SK-N-SH treated with all-trans-retinoic acid at 6 μM for 48 hours (cell line): ENCODE measurements at regions not wholly inside any gene's neighbourhood (a gene's known extent, or its start where the extent isn't known, plus 50 kb on each side); places are given as distances from the start of the nearest gene placed in this dataset.

ENCODE experiments used
- ATAC-seq: fragments of 200-7000 bp; cut with Tn5 transposase; 3 replicates; pipeline ENCODE4 v1.9.1; 2020; ENCODE audit warnings: mild to moderate bottlenecking, moderate library complexity
- ARNTL ChIP-seq: fragments of 450-650 bp; formaldehyde crosslinking; IDR thresholded peaks from 2 replicates; pipeline ENCODE4 v1.5.0; 2020; ENCODE audit warnings: low read depth, mild to moderate bottlenecking, moderate library complexity, borderline replicate concordance
- CSDC2 ChIP-seq: fragments of 250-450 bp; sonication (Bioruptor Pico); IDR thresholded peaks from 2 replicates; pipeline ENCODE4 v1.5.0; 2020; ENCODE audit warnings: mild to moderate bottlenecking, moderate library complexity
- ESRRG ChIP-seq: fragments of 250-450 bp; sonication (Bioruptor Pico); IDR thresholded peaks from 2 replicates; pipeline ENCODE4 v1.6.1; 2021; ENCODE audit warnings: mild to moderate bottlenecking
- ISL1 ChIP-seq: fragments of 250-450 bp; sonication (Bioruptor Pico); IDR thresholded peaks from 2 replicates; pipeline ENCODE4 v2.1.2; 2022; ENCODE audit warnings: mild to moderate bottlenecking, moderate library complexity
- OSR1 ChIP-seq: fragments of 250-450 bp; sonication (Bioruptor Pico); IDR thresholded peaks from 2 replicates; pipeline ENCODE4 v1.8.0; 2022; ENCODE audit warnings: moderate library complexity, mild to moderate bottlenecking, inconsistent platforms
- PPARA ChIP-seq: fragments of 250-450 bp; sonication (Bioruptor Pico); IDR thresholded peaks from 2 replicates; pipeline ENCODE4 v1.5.0; 2020; ENCODE audit warnings: mild to moderate bottlenecking, borderline replicate concordance
- RARB ChIP-seq: fragments of 250-450 bp; sonication (Bioruptor Pico); IDR thresholded peaks from 2 replicates; pipeline ENCODE4 v1.8.0; 2021; ENCODE audit warnings: mild to moderate bottlenecking, moderate library complexity
- SNAI2 ChIP-seq: fragments of 250-450 bp; sonication (Bioruptor Pico); IDR thresholded peaks from 2 replicates; pipeline ENCODE4 v1.5.0; 2020; ENCODE audit warnings: mild to moderate bottlenecking, moderate library complexity
- TCF4 ChIP-seq: fragments of 250-450 bp; sonication (Bioruptor Pico); IDR thresholded peaks from 2 replicates; pipeline ENCODE4 v1.8.0; 2021; ENCODE audit warnings: mild to moderate bottlenecking, moderate library complexity, borderline replicate concordance
- TOX ChIP-seq: fragments of 250-450 bp; sonication (Bioruptor Pico); IDR thresholded peaks from 2 replicates; pipeline ENCODE4 v1.8.0; 2021; ENCODE audit warnings: mild to moderate bottlenecking, moderate library complexity, borderline replicate concordance
- ZC3H10 ChIP-seq: fragments of 250-450 bp; sonication (Bioruptor Pico); IDR thresholded peaks from 2 replicates; pipeline ENCODE4 v1.5.1; 2021; ENCODE audit warnings: mild to moderate bottlenecking, moderate library complexity
- ZFP3 ChIP-seq: fragments of 250-450 bp; sonication (Bioruptor Pico); IDR thresholded peaks from 2 replicates; pipeline ENCODE4 v1.5.0; 2020; ENCODE audit warnings: mild to moderate bottlenecking, moderate library complexity
- ZFP30 ChIP-seq: fragments of 450-650 bp; formaldehyde crosslinking; IDR thresholded peaks from 2 replicates; pipeline ENCODE4 v1.5.0; 2022; ENCODE audit warnings: mild to moderate bottlenecking, moderate library complexity
- ZNF565 ChIP-seq: fragments of 450-650 bp; formaldehyde crosslinking; conservative IDR thresholded peaks from 2 replicates; pipeline ENCODE4 v1.5.0; 2020; ENCODE audit warnings: low read depth, mild to moderate bottlenecking, moderate library complexity
- ZNF70 ChIP-seq: fragments of 450-650 bp; formaldehyde crosslinking; IDR thresholded peaks from 2 replicates; pipeline ENCODE4 v1.5.0; 2020; ENCODE audit warnings: mild to moderate bottlenecking, moderate library complexity
- ZNF8 ChIP-seq: fragments of 450-650 bp; formaldehyde crosslinking; IDR thresholded peaks from 2 replicates; pipeline ENCODE4 v1.5.0; 2020; ENCODE audit warnings: mild to moderate bottlenecking, moderate library complexity
- TF ChIP-seq, protein P1 (sequence below): fragments of 250-450 bp; sonication (Bioruptor Pico); IDR thresholded peaks from 2 replicates; pipeline ENCODE4 v1.8.0; 2020; ENCODE audit warnings: mild to moderate bottlenecking, moderate library complexity, borderline replicate concordance
- TF ChIP-seq, protein P2 (sequence below): fragments of 250-450 bp; sonication (Bioruptor Pico); IDR thresholded peaks from 2 replicates; pipeline ENCODE4 v1.5.0; 2020; ENCODE audit warnings: mild to moderate bottlenecking, moderate library complexity
- TF ChIP-seq, protein P3 (sequence below): fragments of 250-450 bp; sonication (Bioruptor Pico); IDR thresholded peaks from 2 replicates; pipeline ENCODE4 v1.8.0; 2021; ENCODE audit warnings: low read depth, mild to moderate bottlenecking, moderate library complexity, borderline replicate concordance
- TF ChIP-seq, protein P4 (sequence below): fragments of 250-450 bp; sonication (Bioruptor Pico); IDR thresholded peaks from 2 replicates; pipeline ENCODE4 v1.5.1; 2020; ENCODE audit warnings: low read depth, mild to moderate bottlenecking, moderate library complexity
- TF ChIP-seq, protein P5 (sequence below): fragments of 250-450 bp; sonication (Bioruptor Pico); IDR thresholded peaks from 2 replicates; pipeline ENCODE4 v1.5.1; 2021; ENCODE audit warnings: mild to moderate bottlenecking, moderate library complexity

DNA sequence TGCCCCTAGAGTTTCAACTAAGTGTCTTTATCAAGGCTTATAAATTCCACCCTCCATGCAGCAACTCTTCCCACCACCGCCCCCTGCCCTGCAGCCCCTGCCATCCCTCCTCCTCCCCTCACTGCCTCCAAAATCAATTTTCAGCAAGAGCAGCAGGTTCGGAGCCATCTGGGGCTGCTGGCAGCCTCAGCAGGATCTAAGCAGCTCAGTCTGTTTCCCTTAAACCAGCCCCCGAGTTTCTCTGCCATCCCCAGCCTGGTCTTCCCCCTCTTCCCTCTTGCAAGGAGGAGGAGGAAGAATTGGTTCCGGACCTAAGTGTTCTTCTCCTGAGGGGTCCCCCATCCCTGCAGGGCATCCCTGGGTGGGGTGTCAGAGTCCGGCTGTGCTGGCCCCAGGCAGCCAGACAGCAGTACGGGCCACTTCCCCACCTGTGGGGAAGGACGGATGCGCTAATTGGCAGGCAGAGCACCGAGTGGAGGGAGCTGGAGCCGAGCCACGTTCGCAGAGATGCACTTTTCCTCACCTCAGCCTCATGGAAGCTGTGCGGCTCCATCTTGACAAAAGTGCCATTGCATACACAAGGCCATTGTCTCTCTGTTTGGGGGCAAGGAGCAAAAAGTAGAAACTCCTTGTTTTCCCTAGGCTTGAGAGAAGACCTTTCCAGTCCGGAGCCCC, 189.3 kb downstream of the KCNA5 start:
- TF ChIP-seq ZNF70 (CRISPR knock-in tag) (no peak), ZC3H10 (CRISPR knock-in tag) (no peak), TOX (CRISPR knock-in tag) (no peak), CSDC2 (CRISPR knock-in tag) (no peak), ZNF565 (no peak), RARB (CRISPR knock-in tag) (no peak)
- TF ChIP-seq, protein P1, sequence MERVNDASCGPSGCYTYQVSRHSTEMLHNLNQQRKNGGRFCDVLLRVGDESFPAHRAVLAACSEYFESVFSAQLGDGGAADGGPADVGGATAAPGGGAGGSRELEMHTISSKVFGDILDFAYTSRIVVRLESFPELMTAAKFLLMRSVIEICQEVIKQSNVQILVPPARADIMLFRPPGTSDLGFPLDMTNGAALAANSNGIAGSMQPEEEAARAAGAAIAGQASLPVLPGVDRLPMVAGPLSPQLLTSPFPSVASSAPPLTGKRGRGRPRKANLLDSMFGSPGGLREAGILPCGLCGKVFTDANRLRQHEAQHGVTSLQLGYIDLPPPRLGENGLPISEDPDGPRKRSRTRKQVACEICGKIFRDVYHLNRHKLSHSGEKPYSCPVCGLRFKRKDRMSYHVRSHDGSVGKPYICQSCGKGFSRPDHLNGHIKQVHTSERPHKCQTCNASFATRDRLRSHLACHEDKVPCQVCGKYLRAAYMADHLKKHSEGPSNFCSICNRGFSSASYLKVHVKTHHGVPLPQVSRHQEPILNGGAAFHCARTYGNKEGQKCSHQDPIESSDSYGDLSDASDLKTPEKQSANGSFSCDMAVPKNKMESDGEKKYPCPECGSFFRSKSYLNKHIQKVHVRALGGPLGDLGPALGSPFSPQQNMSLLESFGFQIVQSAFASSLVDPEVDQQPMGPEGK (CRISPR knock-in tag), result no peak
- ATAC-seq, result no peak

DNA sequence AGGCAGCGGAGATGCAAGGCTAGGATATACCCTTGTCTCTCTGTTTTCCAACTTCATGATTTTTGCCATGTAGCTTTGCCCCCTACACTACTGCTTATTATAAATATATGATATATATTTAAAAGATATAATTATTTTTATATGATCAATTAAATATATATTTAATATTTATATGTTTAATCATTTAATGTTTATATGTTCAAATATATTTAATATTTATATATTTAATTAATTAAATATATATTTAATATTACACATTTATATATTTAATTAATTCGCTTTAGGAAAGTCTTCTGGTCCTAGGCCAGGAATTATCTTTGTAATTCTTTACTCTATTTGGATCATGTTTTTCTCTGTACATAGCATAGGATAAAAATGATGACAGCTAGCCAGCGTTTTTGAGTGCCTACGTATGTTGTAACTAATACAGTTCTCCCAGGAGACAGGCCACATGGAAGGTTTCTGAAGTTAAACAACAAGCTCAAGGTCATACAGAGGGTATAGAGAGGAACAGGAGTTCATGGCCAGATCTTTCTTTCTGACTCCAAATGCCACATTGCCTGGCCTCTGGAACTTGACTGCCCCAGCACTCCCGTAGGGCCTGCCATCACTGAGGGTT, 192.5 kb downstream of the KCNA5 start:
- ATAC-seq, result no peak

DNA sequence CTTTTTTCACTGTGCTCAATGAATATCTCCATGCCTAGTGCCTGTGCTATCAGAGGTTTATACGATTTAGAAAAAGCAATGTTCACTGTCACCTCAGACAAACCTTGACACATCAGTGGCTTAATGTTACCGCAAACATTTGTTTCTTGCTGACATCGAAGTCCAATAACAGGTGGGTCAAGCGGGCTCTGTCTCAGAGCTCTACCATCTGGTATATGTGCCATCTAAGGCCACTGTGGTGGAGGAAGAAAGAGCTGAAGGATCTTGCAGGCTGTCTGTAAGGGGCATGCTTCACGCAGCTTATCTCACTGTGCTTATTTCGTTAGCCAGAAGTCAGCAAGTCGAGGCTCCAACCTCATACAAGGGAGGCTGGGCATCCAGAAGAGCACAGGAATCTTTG, 189.5 kb upstream of the NTF3 start:
- TF ChIP-seq ZNF70 (CRISPR knock-in tag), result no peak
- no peak for TF ChIP-seq ISL1
- no peak for TF ChIP-seq OSR1 (CRISPR knock-in tag)
- TF ChIP-seq TCF4 (CRISPR knock-in tag), result no peak
- TF ChIP-seq, protein P2, sequence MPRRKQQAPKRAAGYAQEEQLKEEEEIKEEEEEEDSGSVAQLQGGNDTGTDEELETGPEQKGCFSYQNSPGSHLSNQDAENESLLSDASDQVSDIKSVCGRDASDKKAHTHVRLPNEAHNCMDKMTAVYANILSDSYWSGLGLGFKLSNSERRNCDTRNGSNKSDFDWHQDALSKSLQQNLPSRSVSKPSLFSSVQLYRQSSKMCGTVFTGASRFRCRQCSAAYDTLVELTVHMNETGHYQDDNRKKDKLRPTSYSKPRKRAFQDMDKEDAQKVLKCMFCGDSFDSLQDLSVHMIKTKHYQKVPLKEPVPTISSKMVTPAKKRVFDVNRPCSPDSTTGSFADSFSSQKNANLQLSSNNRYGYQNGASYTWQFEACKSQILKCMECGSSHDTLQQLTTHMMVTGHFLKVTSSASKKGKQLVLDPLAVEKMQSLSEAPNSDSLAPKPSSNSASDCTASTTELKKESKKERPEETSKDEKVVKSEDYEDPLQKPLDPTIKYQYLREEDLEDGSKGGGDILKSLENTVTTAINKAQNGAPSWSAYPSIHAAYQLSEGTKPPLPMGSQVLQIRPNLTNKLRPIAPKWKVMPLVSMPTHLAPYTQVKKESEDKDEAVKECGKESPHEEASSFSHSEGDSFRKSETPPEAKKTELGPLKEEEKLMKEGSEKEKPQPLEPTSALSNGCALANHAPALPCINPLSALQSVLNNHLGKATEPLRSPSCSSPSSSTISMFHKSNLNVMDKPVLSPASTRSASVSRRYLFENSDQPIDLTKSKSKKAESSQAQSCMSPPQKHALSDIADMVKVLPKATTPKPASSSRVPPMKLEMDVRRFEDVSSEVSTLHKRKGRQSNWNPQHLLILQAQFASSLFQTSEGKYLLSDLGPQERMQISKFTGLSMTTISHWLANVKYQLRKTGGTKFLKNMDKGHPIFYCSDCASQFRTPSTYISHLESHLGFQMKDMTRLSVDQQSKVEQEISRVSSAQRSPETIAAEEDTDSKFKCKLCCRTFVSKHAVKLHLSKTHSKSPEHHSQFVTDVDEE (CRISPR knock-in tag), result no peak
- TF ChIP-seq ZNF565, result no peak
- no peak for TF ChIP-seq ZNF8 (CRISPR knock-in tag)
- TF ChIP-seq TOX (CRISPR knock-in tag), result no peak
- TF ChIP-seq SNAI2 (CRISPR knock-in tag), result no peak
- TF ChIP-seq RARB (CRISPR knock-in tag), result no peak
- TF ChIP-seq ZFP3 (CRISPR knock-in tag), result no peak
- TF ChIP-seq, protein P1 (CRISPR knock-in tag), result no peak
- TF ChIP-seq ARNTL (CRISPR knock-in tag), result no peak
- no peak for TF ChIP-seq ZFP30 (CRISPR knock-in tag)
- TF ChIP-seq, protein P3, sequence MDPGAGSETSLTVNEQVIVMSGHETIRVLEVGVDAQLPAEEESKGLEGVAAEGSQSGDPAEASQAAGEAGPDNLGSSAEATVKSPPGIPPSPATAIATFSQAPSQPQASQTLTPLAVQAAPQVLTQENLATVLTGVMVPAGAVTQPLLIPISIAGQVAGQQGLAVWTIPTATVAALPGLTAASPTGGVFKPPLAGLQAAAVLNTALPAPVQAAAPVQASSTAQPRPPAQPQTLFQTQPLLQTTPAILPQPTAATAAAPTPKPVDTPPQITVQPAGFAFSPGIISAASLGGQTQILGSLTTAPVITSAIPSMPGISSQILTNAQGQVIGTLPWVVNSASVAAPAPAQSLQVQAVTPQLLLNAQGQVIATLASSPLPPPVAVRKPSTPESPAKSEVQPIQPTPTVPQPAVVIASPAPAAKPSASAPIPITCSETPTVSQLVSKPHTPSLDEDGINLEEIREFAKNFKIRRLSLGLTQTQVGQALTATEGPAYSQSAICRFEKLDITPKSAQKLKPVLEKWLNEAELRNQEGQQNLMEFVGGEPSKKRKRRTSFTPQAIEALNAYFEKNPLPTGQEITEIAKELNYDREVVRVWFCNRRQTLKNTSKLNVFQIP (CRISPR knock-in tag), result no peak
- no peak for TF ChIP-seq PPARA (CRISPR knock-in tag)
- TF ChIP-seq ESRRG (CRISPR knock-in tag), result no peak
- TF ChIP-seq, protein P4, sequence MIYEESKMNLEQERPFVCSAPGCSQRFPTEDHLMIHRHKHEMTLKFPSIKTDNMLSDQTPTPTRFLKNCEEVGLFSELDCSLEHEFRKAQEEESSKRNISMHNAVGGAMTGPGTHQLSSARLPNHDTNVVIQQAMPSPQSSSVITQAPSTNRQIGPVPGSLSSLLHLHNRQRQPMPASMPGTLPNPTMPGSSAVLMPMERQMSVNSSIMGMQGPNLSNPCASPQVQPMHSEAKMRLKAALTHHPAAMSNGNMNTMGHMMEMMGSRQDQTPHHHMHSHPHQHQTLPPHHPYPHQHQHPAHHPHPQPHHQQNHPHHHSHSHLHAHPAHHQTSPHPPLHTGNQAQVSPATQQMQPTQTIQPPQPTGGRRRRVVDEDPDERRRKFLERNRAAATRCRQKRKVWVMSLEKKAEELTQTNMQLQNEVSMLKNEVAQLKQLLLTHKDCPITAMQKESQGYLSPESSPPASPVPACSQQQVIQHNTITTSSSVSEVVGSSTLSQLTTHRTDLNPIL (CRISPR knock-in tag), result no peak
- ATAC-seq, result no peak

More for the DNA sequence above, 192.5 kb downstream of the KCNA5 start:
- TF ChIP-seq, protein P5, sequence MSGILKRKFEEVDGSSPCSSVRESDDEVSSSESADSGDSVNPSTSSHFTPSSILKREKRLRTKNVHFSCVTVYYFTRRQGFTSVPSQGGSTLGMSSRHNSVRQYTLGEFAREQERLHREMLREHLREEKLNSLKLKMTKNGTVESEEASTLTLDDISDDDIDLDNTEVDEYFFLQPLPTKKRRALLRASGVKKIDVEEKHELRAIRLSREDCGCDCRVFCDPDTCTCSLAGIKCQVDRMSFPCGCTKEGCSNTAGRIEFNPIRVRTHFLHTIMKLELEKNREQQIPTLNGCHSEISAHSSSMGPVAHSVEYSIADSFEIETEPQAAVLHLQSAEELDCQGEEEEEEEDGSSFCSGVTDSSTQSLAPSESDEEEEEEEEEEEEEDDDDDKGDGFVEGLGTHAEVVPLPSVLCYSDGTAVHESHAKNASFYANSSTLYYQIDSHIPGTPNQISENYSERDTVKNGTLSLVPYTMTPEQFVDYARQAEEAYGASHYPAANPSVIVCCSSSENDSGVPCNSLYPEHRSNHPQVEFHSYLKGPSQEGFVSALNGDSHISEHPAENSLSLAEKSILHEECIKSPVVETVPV (CRISPR knock-in tag), result no peak
- TF ChIP-seq ZC3H10 (CRISPR knock-in tag) (no peak), ZNF565 (no peak), ISL1 (no peak), ZFP30 (CRISPR knock-in tag) (no peak), ZNF70 (CRISPR knock-in tag) (no peak), ZFP3 (CRISPR knock-in tag) (no peak)
- TF ChIP-seq, all 23 proteins: peak for 0
